NOMO-1 treated with dmso at 0.1 percent for 144 hours (cell line): ENCODE measurements at regions not wholly inside any gene's neighbourhood (a gene's known extent, or its start where the extent isn't known, plus 50 kb on each side); places are given as distances from the start of the nearest gene placed in this dataset.

Experiments
- DNase-seq: peaks from one replicate; lab custom pipeline; 2025; ENCODE audit not compliant: unreplicated experiment; lab: John Stamatoyannopoulos, UW

DNA sequence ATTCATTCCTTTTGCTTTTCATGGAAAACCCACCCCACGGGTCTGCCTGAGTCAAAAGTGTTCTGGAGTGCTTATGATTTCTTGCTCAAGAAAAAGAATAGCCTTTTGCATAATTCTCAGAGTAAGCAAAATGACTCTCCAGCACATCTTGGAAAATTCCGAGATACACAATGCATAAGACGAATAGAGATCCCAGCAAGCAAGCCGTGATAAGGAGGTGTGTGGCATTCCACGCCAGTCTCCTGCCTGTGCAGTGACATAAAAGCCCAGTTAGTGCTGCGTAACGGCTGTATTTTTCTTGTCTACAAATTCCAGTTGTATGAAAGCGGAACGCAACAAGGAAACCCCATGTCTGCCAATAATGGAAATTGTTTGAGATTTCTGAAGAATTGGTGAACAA is 237.9 kb upstream of the GATB start:
- DNase-seq: no peak

DNA sequence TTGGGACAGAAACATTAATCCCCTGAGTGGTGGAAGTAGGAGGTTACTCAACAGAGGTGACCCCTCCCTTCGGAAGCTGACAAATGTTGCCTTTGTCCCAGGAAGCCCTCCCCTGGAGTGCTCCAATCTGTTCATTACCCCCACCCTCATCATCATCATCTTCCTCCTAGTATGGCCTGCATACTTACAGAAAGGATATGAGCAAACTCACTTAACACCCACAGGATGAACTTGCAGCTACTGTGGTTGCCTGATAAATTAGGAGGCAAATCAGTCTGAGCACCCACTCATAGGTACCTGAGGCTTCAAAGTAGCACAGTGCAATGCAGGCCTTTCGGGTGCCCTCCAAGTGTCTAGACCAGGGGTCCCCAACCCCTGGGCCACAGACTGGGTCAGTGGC is 236.7 kb upstream of the GATB start:
- DNase-seq: no peak

DNA sequence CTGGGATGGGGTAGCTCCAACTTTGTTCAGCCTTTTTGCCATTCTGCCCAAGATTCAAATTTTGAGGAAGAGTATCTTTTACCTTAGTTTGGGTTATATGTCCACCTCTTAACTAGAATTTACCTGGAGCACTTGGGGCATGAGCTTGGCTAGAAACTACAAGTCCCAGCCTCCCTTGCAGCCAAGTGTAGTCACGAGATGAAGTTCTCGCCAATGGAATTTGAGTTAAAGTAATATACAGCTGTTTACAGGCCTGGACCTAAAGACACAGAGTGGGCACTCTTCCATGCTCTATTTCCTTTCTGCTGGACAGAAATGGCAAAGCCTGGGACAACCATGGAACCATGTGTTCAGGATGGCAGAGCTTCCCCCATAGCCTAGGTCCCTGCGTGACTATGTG is 233.6 kb upstream of the GATB start:
- DNase-seq: no peak

DNA sequence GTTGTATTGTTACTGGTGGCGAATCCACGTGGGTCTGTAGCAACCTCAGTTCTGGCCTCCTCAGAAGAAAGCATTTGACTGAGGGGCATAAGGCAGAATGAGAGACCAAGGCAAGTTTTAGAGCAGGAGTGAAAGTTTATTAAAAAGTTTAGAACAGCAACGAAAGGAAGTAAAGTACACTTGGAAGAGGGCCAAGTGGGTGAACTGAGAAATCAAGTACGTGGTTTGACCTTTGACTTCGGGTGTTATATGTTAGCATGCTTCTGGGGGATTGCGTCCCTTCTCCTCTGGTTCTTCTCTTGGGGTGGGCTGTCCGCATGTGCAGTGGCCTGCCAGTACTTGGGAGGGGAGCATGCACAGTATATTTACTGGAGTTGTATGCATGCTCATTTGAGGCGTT is 232.7 kb upstream of the GATB start:
- DNase-seq: no peak

DNA sequence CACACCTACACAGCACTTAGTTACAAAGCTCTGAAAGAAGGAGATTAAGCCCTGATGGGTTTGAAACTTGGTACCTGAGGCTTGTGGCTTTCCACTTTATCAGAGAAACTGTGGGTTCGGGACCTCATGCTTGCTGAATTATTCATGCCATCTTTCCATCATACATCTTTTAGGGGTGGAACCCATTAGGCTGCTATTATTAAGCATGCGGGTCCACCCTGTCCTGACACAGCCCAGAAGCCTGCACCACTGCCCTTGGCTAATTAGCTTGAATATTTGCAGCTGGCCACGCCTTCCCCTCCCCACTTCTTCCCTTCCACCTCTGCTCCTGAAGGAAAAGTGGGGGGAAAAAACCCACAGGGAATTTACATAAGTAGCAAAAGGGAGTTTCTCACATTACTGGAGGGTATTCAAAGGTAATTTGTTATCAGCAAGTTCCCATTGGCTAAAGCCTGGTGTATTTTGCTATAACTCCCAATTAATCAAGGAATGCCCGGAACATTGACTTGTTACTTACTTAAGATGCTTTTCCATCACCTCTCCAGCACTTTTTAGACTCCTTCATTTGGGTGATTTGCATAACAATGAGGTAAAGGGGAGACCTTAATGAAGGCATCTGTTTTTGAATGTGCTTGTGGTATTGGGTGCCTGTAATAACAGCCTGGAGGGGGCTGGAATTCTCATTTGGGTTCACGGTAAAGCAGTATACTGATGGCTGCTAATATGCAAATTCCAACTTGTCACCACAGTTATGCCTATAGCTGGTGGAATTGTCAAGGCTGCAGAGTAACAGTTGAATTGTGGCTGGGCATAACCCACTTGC is 231.7 kb upstream of the GATB start:
- no peak for DNase-seq

DNA sequence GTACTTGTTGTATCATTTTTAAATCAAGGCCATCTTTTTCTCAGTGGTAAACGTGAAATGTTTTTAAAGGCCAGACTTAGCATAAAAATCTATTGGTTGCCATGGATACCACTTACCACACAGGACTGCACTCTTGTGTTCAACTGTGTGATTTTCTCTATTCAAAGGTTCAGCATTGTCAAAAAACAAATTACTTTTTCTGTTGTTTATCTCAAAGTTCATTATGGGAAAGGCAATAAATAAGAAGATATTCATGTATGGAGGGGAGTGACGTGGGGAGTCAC is 231.0 kb upstream of the GATB start:
- DNase-seq: no peak

DNA sequence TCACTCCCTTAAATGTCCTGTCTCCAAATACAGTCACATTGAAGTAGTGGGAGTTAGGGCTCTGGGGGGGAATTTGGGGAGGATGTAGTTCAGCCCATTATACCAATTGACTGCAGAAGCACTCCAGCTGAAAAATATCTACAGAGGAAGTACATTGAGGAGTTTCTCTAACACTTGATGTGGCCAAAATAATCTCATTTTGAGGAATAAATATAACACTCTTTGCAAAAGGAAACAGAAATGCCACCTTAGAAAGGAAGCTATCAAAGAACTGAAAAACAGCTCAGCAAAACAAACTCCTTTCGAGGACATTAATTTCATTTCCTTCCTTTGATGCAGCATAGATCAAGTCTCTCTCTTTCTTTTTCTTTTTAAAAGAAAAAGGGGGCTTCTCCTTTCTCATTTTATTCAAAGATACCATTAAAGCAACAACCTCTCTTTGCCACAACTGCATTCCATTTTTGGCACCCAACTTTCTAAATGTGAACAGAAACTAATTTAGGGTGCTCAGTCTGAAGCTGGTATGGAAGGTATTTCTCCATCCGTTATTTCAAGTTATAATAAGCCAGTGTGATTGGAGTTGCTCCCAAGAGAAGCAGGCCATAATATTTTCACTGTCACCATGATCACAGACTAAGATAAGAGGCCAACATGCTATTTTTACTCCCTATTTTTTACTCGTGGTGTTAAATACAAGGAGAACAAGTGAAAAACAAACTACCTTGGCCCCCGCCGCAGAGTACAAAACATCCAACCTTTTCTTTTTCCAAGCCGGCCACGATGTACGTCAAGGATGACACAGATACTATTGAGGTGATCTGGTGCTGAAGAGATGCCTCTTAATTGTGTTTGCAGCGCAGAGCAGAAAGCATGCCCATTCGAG is 230.4 kb upstream of the GATB start:
- no peak for DNase-seq

DNA sequence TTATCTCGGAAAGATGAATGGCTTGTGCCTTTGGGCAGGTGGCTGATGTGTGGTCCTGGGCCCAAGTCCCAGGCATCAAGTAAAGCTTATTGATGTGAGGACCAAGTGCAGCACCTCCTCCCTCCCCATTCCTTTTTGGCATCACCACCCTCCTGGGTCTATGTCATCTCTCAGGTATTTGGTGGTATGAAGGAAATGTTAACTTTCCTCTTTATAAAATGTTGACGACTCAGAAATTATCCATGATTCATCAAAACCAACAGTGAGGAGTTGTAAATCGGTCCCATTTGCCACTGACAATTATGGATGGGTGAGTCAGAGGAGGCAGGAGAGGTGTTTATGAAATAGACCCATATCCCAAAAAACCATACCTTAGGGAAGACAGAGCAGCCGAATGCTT is 229.4 kb upstream of the GATB start:
- no peak for DNase-seq

DNA sequence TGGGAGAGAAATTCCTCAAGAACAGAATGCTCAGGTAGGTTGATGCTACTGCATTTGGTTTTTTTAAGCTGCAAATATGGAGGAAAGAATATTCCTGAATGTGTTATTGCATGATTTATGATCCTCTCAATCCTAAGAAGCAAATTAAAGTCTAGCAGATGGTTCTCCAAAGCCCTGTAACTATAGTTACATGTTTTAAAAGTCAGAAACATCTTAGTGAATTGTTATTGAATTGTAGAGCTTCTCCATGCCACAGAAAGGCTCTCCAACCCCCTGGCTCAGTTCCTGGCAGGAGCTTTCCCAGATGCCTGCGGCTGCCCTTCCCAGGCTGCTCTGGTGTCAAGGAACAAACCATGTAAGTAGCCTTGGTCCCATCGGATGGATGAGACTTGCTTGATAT is 227.8 kb upstream of the GATB start:
- no peak for DNase-seq

DNA sequence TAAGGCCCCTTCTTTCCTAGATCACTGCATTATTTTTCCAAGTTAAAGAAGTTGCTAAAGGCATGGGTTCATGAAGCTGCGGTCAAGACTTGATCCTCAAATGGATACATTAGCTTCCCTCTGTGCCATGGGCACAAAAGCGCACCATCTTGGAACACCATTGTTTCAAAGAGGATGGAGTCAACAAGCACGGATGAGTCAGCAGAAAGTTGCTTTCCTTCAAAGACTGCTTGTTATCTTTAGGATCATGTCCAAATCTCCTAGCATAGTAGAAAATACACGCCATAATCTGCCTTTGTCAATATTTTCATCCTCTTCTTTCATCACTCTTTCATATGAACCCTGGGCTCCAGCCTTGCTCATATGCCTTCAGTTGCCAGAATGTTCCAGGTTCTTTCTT is 226.8 kb upstream of the GATB start:
- no peak for DNase-seq

DNA sequence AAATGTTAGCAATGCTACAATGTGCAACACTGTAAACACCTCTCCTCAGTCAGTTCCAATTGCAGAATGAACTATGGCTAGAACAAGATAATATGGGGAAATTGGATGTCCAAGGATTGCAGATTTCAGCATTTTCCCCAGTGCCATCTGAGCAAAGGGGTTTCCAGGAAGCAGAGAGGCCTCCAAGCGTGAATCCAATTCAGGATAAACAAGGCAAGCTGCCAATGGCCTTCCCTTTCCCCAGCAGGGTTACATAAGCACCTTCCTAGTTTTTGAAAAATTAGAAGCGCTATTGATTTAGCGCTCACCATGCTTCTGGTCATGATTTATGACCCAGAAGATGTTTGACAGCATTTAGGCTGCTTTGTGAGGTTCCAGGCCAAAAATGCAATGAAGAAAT is 223.0 kb upstream of the GATB start:
- DNase-seq: no peak

DNA sequence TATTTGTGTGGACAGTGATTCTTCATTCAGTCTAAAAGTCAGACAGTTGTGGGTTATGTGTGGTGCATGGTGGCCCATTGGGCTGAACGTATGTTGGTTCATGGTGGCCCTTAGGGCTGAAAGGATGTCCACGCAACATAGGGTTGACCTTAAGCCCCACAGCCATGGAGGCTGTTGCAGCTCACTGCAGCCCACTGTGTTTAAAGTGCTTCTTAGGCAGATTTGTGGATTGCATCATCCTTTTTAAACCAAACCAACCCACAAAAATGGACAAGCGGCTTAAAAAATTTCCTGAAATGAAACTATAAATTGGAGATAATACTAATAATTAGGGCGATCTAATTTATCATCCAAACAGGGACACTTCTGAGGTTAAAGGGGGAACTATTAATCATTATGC is 219.0 kb upstream of the GATB start:
- DNase-seq: no peak

DNA sequence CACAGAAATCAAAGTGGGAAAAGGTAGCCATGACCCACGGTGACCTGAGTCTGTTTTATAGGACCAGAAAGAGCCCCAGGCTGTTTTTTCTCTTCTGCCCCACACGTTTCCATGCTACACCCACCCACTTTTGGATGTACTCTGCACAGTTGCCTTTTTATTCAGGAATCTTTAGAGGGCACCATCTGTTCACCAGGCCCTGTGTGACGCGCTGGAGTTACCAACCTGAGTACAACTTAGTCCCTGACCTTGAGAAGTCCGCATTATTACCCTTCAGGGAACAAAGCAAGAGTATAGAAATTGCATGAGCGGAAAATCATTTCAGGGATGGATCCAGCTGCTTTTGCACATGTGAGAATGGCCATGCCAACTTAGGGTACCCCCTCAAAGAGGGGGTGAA is 207.8 kb upstream of the GATB start:
- no peak for DNase-seq

DNA sequence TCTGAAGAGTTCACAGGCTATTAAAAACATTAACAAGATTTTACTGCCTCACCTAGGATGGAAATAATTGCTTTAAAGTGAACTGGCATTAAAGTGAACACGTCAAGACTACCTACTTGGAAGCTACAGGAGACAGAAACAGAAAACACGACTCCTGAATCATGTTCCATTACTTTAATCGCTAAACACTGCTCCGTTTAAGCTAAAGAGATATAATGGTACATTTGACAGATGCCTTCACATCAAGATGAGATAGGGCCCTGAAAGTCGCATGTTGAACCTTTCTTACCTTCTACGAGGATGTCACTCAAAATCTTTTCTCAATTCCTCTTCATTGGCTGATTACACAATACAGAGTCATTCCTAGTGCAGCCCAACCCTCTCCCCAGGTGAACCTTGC is 206.3 kb upstream of the GATB start:
- no peak for DNase-seq

DNA sequence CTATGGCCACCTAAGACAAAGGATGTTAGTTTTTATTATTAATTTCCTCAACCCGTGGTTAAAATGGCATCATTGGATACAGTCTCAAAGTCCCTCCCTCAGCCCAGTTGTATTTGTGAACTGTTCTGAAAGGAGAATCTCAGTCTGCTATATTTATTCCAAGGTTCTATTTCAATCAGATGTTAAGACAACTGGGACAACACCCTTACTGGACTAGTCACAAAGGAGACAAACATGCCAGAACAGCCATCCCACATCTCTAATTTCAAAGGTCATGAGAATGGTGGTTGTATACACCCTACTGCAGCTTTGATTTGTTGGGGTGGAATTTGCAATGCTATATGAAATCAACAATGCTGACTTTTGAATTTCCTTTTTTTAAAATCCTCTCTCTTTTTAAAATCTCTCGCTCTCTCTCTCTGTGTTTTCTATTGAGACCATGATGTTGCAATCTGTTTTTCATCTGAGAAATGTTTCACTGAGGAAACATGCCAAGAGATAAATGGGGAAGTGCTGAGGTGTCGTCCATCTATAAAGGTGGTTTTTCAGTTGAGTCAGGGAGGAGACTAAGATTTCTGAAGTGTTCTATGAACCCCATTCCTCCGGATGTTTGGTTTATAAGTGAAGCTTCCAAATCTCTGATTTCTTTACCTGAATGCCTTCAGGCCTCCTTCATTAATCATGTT is 201.5 kb upstream of the GATB start:
- DNase-seq: peak; percentile 20

DNA sequence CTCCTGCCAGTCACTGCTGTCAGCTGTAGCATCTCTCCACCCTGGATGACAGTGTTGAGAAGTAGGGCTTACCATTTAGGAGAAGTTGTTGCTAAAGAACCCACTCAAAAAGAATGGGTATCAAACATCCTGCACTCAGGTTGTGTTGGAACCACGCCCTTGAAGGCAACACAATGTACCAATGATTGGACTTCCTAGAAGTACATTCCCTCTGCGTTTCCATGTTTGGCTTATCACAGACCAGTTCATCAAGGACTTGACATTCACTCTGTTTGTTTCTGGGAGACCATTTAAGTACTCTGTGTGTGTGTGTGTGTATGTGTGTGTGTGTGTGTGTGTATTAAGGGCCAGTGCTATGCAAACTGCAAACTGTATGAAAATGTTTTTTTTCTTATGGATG is 200.6 kb upstream of the GATB start:
- DNase-seq: no peak

DNA sequence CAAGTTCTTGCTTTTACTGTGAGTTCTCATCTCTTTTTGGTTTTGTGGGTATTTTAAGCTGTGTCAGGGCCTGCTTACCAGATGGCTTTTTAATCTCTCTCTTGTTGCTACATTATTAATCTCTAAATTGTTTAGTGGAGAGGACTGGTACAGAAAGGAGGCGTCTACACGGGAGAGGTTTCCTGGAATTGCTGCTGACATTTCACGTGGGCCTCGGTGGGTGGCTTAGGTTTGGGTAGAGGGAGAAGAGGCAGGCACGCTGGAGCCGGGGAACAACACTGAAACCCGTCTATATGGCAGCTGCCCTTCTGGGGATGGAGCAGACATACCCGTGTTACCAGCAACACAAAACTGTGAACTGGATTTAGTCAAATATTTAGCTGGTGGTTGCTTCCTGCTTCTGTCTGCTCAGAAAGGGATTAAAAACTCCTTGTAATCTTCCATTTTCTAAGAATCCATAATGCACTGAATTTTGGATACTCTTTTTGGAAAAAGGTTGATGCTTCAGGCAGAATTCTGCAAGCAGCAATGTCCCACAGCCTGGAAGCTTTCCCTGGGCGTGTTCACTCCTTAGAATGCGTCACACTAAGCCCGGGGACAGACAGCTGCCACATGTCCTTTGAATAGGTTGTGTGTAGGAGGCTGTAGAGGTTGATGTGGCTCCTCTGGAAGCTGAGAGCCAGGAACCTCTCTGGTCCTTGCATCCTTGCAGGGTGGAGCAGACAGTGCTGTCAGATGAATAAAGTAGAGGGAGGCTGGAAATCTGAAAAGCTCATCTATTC is 199.8 kb upstream of the GATB start:
- no peak for DNase-seq

DNA sequence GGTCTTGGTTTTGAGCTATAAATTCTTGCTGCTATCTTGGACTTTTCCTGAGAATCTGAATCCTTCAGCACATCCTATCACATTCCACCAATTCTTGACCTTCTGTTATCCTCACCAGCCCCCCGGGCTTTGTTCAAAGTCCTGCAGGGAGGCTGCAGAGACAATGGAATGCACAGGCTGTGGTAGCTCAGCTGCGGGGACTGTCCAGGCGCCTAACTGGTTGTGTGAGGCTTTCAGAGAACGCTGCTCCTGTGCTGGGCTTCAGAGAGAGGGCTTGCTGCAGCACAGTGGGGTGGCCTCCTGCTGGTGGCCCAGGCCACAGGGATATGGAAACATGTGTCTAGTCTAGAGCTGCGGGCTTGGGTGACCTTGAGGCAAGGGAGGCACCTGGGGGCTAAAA is 196.3 kb upstream of the GATB start:
- no peak for DNase-seq

DNA sequence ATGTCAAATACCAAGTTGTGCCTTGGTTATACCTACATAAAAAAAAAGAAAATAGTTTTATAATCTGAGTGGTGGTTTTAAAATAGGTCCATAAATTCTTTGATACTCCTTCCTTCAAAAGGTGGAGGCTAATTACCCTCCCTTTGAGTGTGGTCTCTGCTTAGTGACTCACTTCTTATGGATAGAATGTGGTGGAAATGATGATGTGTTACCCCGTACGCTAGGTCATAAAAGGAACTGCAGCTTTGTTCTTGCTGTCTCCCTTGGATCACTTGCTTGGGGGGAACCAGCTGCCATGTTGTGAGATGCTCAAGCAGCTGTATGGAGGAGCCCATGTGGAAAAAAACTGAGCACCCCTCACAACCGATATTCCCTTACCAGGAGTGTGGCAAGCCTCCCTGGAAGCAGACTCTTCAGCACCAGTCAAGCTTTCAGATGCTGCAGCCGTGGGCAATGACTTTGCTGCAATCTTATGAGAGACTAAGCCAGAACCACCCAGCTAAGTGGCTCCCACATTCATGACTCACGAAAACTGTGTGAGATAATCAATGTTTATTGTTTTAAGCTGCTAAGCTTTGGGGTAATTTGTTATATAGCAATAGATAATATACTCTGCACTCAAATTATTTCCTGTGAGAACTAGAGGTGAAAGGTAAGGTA is 195.0 kb upstream of the GATB start:
- DNase-seq: no peak

DNA sequence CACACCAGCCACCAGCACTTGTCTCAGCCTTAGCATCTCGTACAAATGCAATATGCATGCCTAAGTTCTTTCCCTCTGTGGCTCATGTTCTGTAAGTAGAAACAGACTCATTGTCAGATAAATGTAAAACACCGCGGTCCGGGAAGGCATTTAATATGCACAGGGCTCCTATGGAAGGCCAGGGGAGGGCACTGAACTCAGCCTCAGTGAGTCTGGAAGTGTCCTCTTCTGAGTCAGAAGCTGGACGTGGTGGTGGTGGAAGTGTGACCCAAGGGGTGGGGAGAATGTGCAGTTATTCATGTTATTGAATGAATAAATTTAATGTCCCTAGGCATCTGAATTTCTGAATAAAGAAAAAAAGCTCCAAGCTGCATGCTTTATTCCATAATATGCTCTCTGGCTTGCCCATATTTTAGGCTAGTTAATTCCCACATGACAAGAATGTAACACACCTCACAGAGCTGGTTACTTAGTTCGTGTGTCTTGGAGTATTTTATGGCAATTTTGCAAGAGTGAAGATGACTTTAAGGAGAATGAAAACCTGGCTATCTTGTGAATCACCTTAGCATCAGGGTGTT is 193.1 kb upstream of the GATB start:
- DNase-seq: no peak
